SK-N-SH (cell line): ENCODE measurements at regions not wholly inside any gene's neighbourhood (a gene's known extent, or its start where the extent isn't known, plus 50 kb on each side); places are given as distances from the start of the nearest gene placed in this dataset.

Source experiments
- FOSL2 ChIP-seq: IDR thresholded peaks from 2 replicates; pipeline ENCODE4 v1.4.0; 2012; ENCODE audit warnings: low read depth, mild to moderate bottlenecking, moderate library complexity, borderline replicate concordance
- FOXJ3 ChIP-seq: sonication (generic); formaldehyde crosslinking; IDR thresholded peaks from 2 replicates; pipeline ENCODE4 v1.5.1; 2020; ENCODE audit warnings: mild to moderate bottlenecking, missing genetic modification reagents
- MXI1 ChIP-seq: IDR thresholded peaks from 2 replicates; pipeline ENCODE4 v1.6.1; 2012; ENCODE audit warnings: mild to moderate bottlenecking, low read depth, low read length, improper control_type of control experiment
- TCF12 ChIP-seq: IDR thresholded peaks from 2 replicates; pipeline ENCODE4 v1.4.0; 2012
- TF ChIP-seq, protein P1 (sequence below): fragments of 200-600 bp; sonication (generic); IDR thresholded peaks from 2 replicates; pipeline ENCODE4 v1.6.1; 2017; ENCODE audit warnings: antibody characterized with exemption, mild to moderate bottlenecking, moderate library complexity
- TF ChIP-seq, protein P2 (sequence below): IDR thresholded peaks from 2 replicates; pipeline ENCODE4 v1.4.0; 2012; ENCODE audit warnings: low read depth
- TF ChIP-seq, protein P3 (sequence below): IDR thresholded peaks from 2 replicates; pipeline ENCODE4 v1.4.0; 2012; ENCODE audit warnings: low read depth, borderline replicate concordance

DNA sequence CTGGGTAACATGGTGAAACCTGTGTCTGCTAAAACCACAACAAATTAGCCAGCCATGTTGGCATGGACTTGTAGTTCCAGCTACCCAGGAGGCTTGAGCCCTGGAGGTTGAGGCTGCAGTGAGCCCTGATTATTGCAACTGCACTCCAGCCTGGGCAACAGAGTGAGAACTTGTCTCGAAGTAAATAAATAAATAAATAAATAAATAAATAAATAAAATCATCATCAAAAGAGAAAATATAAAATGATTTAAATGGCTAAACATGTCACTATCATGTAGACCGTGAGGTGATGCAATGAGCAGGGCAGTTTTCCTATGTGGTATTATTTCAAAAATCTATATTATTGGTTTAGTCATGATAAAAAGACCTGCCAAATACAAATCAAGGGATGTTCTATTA is 2074.3 kb downstream of the PCDH9 start:
- TF ChIP-seq, protein P1, sequence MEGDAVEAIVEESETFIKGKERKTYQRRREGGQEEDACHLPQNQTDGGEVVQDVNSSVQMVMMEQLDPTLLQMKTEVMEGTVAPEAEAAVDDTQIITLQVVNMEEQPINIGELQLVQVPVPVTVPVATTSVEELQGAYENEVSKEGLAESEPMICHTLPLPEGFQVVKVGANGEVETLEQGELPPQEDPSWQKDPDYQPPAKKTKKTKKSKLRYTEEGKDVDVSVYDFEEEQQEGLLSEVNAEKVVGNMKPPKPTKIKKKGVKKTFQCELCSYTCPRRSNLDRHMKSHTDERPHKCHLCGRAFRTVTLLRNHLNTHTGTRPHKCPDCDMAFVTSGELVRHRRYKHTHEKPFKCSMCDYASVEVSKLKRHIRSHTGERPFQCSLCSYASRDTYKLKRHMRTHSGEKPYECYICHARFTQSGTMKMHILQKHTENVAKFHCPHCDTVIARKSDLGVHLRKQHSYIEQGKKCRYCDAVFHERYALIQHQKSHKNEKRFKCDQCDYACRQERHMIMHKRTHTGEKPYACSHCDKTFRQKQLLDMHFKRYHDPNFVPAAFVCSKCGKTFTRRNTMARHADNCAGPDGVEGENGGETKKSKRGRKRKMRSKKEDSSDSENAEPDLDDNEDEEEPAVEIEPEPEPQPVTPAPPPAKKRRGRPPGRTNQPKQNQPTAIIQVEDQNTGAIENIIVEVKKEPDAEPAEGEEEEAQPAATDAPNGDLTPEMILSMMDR = no peak
- TF ChIP-seq, protein P2, sequence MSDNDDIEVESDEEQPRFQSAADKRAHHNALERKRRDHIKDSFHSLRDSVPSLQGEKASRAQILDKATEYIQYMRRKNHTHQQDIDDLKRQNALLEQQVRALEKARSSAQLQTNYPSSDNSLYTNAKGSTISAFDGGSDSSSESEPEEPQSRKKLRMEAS = no peak
- TF ChIP-seq MXI1 (no peak), FOXJ3 (CRISPR knock-in tag) (no peak), FOSL2 (no peak), TCF12 (no peak)
- TF ChIP-seq, protein P3, sequence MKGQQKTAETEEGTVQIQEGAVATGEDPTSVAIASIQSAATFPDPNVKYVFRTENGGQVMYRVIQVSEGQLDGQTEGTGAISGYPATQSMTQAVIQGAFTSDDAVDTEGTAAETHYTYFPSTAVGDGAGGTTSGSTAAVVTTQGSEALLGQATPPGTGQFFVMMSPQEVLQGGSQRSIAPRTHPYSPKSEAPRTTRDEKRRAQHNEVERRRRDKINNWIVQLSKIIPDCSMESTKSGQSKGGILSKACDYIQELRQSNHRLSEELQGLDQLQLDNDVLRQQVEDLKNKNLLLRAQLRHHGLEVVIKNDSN = no peak
